HCT116 (cell line): ENCODE measurements at regions not wholly inside any gene's neighbourhood (a gene's known extent, or its start where the extent isn't known, plus 50 kb on each side); places are given as distances from the start of the nearest gene placed in this dataset.

Experiments used
- ATAC-seq: fragments of 200-7000 bp; cut with Tn5 transposase; 2 replicates; pipeline ENCODE4 v1.9.1; 2020; ENCODE audit warnings: mild to moderate bottlenecking, moderate library complexity
- BruUV-seq: library from RNA; stranded (reverse); fragments of 400-500 nt; replicated peaks from 2 replicates; lab custom pipeline; 2021; lab: Mats Ljungman, UMichigan
- CTCF ChIA-PET: fragments of 300-600 bp; sonication (Branson Sonifier 250); formaldehyde crosslinking; loops from one replicate; lab custom pipeline; 2021; ENCODE audit warnings: antibody characterized with exemption; lab: Charles Lee
- POLR2A ChIA-PET: fragments of 300-600, 350-600 bp; sonication (Branson Sonifier 250); formaldehyde crosslinking; loops from one replicate; lab custom pipeline; 2021; ENCODE audit warnings: antibody characterized with exemption; lab: Charles Lee
- RAD21 ChIA-PET, 2 experiments: fragments of 300-600 bp; sonication (Branson Sonifier 250); formaldehyde crosslinking; loops; one replicate each; lab custom pipeline; 2023; ENCODE audit warnings: low total read pairs in 2 of 2; ENCODE audit not compliant: uncharacterized antibody in 2 of 2, unreplicated experiment in 2 of 2, low non-redundant PET in 1 of 2; lab: Charles Lee
- DNase-seq: peaks from one replicate; pipeline ENCODE4 v3.0.0-alpha.2; 2010; ENCODE audit warnings: low read depth, low spot score
- H2AFZ ChIP-seq: fragments of 200-600 bp; shearing (Covaris generic), sonication (generic); 2 replicates; pipeline ENCODE4 v1.6.1; 2017; ENCODE audit warnings: low read depth, mixed run types, mixed read lengths, antibody characterized with exemption, low read length; ENCODE audit not compliant: poor library complexity, severe bottlenecking
- H3K27ac ChIP-seq: 2 replicates; pipeline ENCODE4 v1.5.1; 2012; ENCODE audit warnings: low read depth, low read length
- H3K27me3 ChIP-seq: fragments of 200-600 bp; sonication (generic); 2 replicates; pipeline ENCODE4 v1.6.1; 2016; ENCODE audit warnings: mixed run types, low read length, mixed read lengths; ENCODE audit not compliant: insufficient read depth
- H3K36me3 ChIP-seq, 2 experiments: fragments of 200-500 bp in 1 of 2; fragments of 200-600 bp in 1 of 2; sonication (Bioruptor generic) in 1 of 2; sonication (generic) in 1 of 2; 2 replicates each; pipeline versions ENCODE4 v1.5.1 to v1.6.1; 2014 to 2016; ENCODE audit warnings: low read length in 2 of 2, inconsistent platforms in 1 of 2, mixed read lengths in 1 of 2, mixed run types in 1 of 2; ENCODE audit not compliant: insufficient read depth in 2 of 2, control insufficient read depth in 1 of 2
- H3K4me1 ChIP-seq, 2 experiments: fragments of 200-600 bp in 1 of 2; sonication (generic) in 1 of 2; 2 replicates each; pipeline versions ENCODE4 v1.5.1 to v1.6.1; 2012 to 2017; ENCODE audit warnings: low read length in 2 of 2, inconsistent platforms in 1 of 2, mild to moderate bottlenecking in 1 of 2, mixed read lengths in 1 of 2, mixed run types in 1 of 2, moderate library complexity in 1 of 2; ENCODE audit not compliant: insufficient read depth in 2 of 2, control insufficient read depth in 1 of 2
- H3K4me2 ChIP-seq: fragments of 200-600 bp; sonication (generic); 2 replicates; pipeline ENCODE4 v1.6.1; 2017; ENCODE audit warnings: mixed run types, low read length, mixed read lengths
- H3K4me3 ChIP-seq, 2 experiments: fragments of 200-600 bp in 1 of 2; sonication (generic) in 1 of 2; replicated peaks in 1 of 2; 2 replicates each; pipeline ENCODE4 v1.5.1; 2011 to 2016; ENCODE audit warnings: low read length in 2 of 2, control low read depth in 1 of 2, low read depth in 1 of 2, mild to moderate bottlenecking in 1 of 2, mixed read lengths in 1 of 2, mixed run types in 1 of 2
- H3K79me2 ChIP-seq: fragments of 200-600 bp; sonication (generic); 2 replicates; pipeline ENCODE4 v1.6.1; 2017; ENCODE audit warnings: mild to moderate bottlenecking, mixed run types, low read length, moderate library complexity, mixed read lengths; ENCODE audit not compliant: insufficient read depth
- H3K9ac ChIP-seq: fragments of 200-600 bp; sonication (generic); 2 replicates; pipeline ENCODE4 v1.6.1; 2016; ENCODE audit warnings: low read length, mixed read lengths
- H3K9me2 ChIP-seq: fragments of 200-600 bp; sonication (generic), shearing (Covaris generic); 2 replicates; pipeline ENCODE4 v1.6.1; 2017; ENCODE audit warnings: mixed run types, mild to moderate bottlenecking, moderate library complexity; ENCODE audit not compliant: insufficient read depth
- H3K9me3 ChIP-seq, 2 experiments: fragments of 200-500 bp in 1 of 2; fragments of 200-600 bp in 1 of 2; sonication (Bioruptor generic) in 1 of 2; sonication (generic) in 1 of 2; 2 replicates each; pipeline ENCODE4 v1.6.1; 2014 to 2017; ENCODE audit warnings: low read length in 2 of 2, mixed read lengths in 2 of 2, inconsistent platforms in 1 of 2, low read depth in 1 of 2, mild to moderate bottlenecking in 1 of 2, mixed run types in 1 of 2, moderate library complexity in 1 of 2; ENCODE audit not compliant: control insufficient read depth in 1 of 2, insufficient read depth in 1 of 2
- H4K20me1 ChIP-seq: fragments of 200-600 bp; sonication (generic), shearing (Covaris generic); 2 replicates; pipeline ENCODE4 v1.6.1; 2017; ENCODE audit warnings: mixed run types, mild to moderate bottlenecking, moderate library complexity; ENCODE audit not compliant: insufficient read depth
- CBX3 ChIP-seq: IDR thresholded peaks from 2 replicates; pipeline ENCODE4 v1.6.1; 2012; ENCODE audit warnings: low read depth
- EGR1 ChIP-seq: IDR thresholded peaks from 2 replicates; pipeline ENCODE4 v1.6.1; 2012; ENCODE audit warnings: low read depth
- SP1 ChIP-seq: IDR thresholded peaks from 2 replicates; pipeline ENCODE4 v1.6.1; 2012; ENCODE audit warnings: low read depth
- intact Hi-C: fragments of 100-400 bp; cut with micrococcal nuclease; formaldehyde crosslinking; loops from 2 replicates; pipeline ENCODE4 v1.10.0; 2022

DNA sequence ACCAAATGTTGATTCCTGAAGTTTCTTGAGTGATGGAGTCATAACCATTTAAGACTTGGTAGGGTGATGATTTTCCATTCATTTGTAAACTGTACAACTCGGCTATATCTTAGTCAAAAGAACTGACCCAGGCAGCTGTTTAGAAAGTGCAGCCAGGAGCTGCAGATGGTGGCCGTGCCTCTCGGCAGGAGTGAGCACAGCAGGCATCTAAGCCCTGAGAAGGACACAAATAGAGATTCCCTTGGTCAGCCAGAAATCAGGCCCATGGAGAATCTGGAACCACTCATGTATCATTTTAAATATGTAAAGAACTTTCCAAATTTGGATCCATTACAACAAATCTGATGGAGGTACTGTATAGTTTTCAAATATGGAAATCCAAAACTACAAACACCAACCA is 177.0 kb upstream of the AKR1E2 start:
- CTCF ChIA-PET = no interaction called here
- BruUV-seq = no TSS peak

DNA sequence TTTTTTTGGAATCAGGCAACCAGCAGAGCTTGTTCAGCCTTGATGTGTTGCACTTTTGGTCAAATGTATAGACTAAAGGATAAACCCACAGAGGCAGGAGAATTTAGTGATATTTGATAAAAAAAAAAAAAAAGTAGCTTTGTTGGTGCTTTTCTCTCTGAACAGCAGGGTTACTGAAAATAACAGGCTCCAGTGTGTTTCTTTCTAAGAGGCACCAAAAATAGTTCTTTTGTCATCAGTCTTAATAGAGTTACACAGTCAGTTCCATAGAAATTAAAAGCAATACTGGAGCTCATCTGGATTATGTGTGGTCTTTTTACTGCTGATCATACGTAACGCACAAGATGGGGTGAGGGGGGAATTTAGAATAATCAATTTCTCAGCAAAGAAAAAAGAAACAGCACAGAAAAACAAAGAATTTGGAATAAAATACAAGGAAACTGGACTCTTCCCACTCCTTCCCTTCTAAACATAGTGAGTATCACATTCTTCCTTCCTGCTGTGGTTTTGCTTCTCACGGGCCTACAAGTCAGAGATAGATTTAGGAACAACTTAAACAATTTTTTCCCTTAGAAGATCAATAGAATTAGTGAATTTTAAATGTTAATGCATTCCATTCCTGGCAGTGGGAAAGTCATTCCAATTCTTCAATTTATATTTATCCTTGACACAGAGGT is 178.8 kb upstream of the AKR1E2 start:
- Histone ChIP-seq H3K4me3 (no peak overlapping the region), H4K20me1 (no peaks in the 10 kb centered on the region), H3K27me3 (no peaks in the 10 kb centered on the region), H3K4me1 (peaks cover 0 to 9% of the 10 kb centered on the region in 2 experiments; a peak in 2 of 4 replicates), H3K9ac (no peak overlapping the region), H3K4me2 (no peak overlapping the region), H3K9me3 (no peaks in the 10 kb centered on the region), H3K27ac (no peak overlapping the region), H2AFZ (no peak overlapping the region), H3K79me2 (no peaks in the 10 kb centered on the region), H3K36me3 (no peaks in the 10 kb centered on the region), H3K9me2 (no peaks in the 10 kb centered on the region)
- ATAC-seq (no peak), DNase-seq (no peak)
- intact Hi-C loops = no loop called here
- CTCF ChIA-PET = no interaction called here
- POLR2A ChIA-PET = no interaction called here
- no peak for TF ChIP-seq EGR1
- TF ChIP-seq SP1 = no peak
- TF ChIP-seq, all 23 proteins: peak for 0
- no TSS peak for BruUV-seq
- RAD21 ChIA-PET = no interaction called here

More for the DNA sequence above, 177.0 kb upstream of the AKR1E2 start:
- ChIA-PET RAD21 (no interaction called here), POLR2A (no interaction called here)
- Histone ChIP-seq H3K79me2 (no peaks in the 10 kb centered on the region), H3K9ac (no peak overlapping the region), H2AFZ (no peak overlapping the region), H3K36me3 (no peaks in the 10 kb centered on the region), H3K9me3 (no peaks in the 10 kb centered on the region), H3K4me1 (peaks cover 0 to 10% of the 10 kb centered on the region in 2 experiments; a peak in 2 of 4 replicates), H3K9me2 (no peaks in the 10 kb centered on the region), H4K20me1 (no peaks in the 10 kb centered on the region), H3K27ac (no peak overlapping the region), H3K27me3 (no peaks in the 10 kb centered on the region), H3K4me2 (no peak overlapping the region), H3K4me3 (no peak overlapping the region)
- DNase-seq = no peak
- intact Hi-C loops = no loop called here
- no peak for ATAC-seq
- TF ChIP-seq CBX3 = no peak
